H9 (cell line): ENCODE measurements at regions not wholly inside any gene's neighbourhood (a gene's known extent, or its start where the extent isn't known, plus 50 kb on each side); places are given as distances from the start of the nearest gene placed in this dataset.

Source experiments
- DNase-seq: peaks from one replicate; pipeline ENCODE4 v3.0.0-alpha.2; 2017
- H2AFZ ChIP-seq: one replicate; pipeline ENCODE4 v1.6.1; 2013; ENCODE audit warnings: mild to moderate bottlenecking, low read length, control low read depth, moderate library complexity
- H2AK5ac ChIP-seq: 2 replicates; pipeline ENCODE4 v1.6.1; 2013; ENCODE audit warnings: low read length, control low read depth, mixed read lengths; ENCODE audit not compliant: insufficient read length
- H2BK120ac ChIP-seq: one replicate; pipeline ENCODE4 v1.6.1; 2013; ENCODE audit warnings: low read depth, mild to moderate bottlenecking, low read length, control low read depth, inconsistent platforms; ENCODE audit not compliant: poor library complexity, severe bottlenecking
- H2BK12ac ChIP-seq: 2 replicates; pipeline ENCODE4 v1.6.1; 2013; ENCODE audit warnings: low read length, control low read depth, mixed read lengths, low read depth; ENCODE audit not compliant: insufficient read length
- H2BK15ac ChIP-seq: 2 replicates; pipeline ENCODE4 v1.6.1; 2013; ENCODE audit warnings: low read depth, low read length, control low read depth
- H2BK20ac ChIP-seq: one replicate; pipeline ENCODE4 v1.6.1; 2013; ENCODE audit warnings: low read depth, mild to moderate bottlenecking, low read length, control low read depth, inconsistent platforms; ENCODE audit not compliant: poor library complexity, severe bottlenecking
- H2BK5ac ChIP-seq: 2 replicates; pipeline ENCODE4 v1.6.1; 2013; ENCODE audit warnings: low read length, control low read depth, mixed read lengths; ENCODE audit not compliant: insufficient read length
- H3K14ac ChIP-seq: 2 replicates; pipeline ENCODE4 v1.6.1; 2013; ENCODE audit warnings: low read length, control low read depth; ENCODE audit not compliant: insufficient read depth
- H3K18ac ChIP-seq: 2 replicates; pipeline ENCODE4 v1.6.1; 2013; ENCODE audit warnings: low read depth, mild to moderate bottlenecking, mixed read lengths, low read length, control low read depth; ENCODE audit not compliant: insufficient read length
- H3K23ac ChIP-seq: 2 replicates; pipeline ENCODE4 v1.6.1; 2013; ENCODE audit warnings: low read length, control low read depth, mixed read lengths, low read depth; ENCODE audit not compliant: insufficient read length
- H3K23me2 ChIP-seq: 2 replicates; pipeline ENCODE4 v1.6.1; 2013; ENCODE audit warnings: low read depth, mild to moderate bottlenecking, mixed read lengths, low read length, control low read depth; ENCODE audit not compliant: insufficient read length, poor library complexity, severe bottlenecking
- H3K27ac ChIP-seq: 2 replicates; pipeline ENCODE4 v1.5.1; 2013; ENCODE audit warnings: low read length, control low read depth, mixed read lengths, low read depth; ENCODE audit not compliant: insufficient read length
- H3K27me3 ChIP-seq: 2 replicates; pipeline ENCODE4 v1.6.1; 2013; ENCODE audit warnings: low read length, control low read depth, inconsistent platforms; ENCODE audit not compliant: insufficient read depth
- H3K4ac ChIP-seq: 2 replicates; pipeline ENCODE4 v1.6.1; 2013; ENCODE audit warnings: low read depth, mild to moderate bottlenecking, control low read depth, inconsistent platforms, low read length, moderate library complexity
- H3K4me1 ChIP-seq: 2 replicates; pipeline ENCODE4 v1.6.1; 2013; ENCODE audit warnings: low read length, control low read depth, inconsistent platforms; ENCODE audit not compliant: insufficient read depth
- H3K4me2 ChIP-seq: 2 replicates; pipeline ENCODE4 v1.6.1; 2013; ENCODE audit warnings: low read length, control low read depth, mixed read lengths; ENCODE audit not compliant: insufficient read length, insufficient read depth
- H3K56ac ChIP-seq: 2 replicates; pipeline ENCODE4 v1.6.1; 2013; ENCODE audit warnings: low read depth, mild to moderate bottlenecking, mixed read lengths, low read length, control low read depth; ENCODE audit not compliant: insufficient read length
- H3K79me1 ChIP-seq: 2 replicates; pipeline ENCODE4 v1.6.1; 2013; ENCODE audit warnings: low read depth, mild to moderate bottlenecking, moderate library complexity, low read length, control low read depth, inconsistent platforms; ENCODE audit not compliant: insufficient read depth, poor library complexity, severe bottlenecking
- H3K79me2 ChIP-seq: 2 replicates; pipeline ENCODE4 v1.6.1; 2013; ENCODE audit warnings: low read length, control low read depth, inconsistent platforms; ENCODE audit not compliant: insufficient read depth
- H3K9ac ChIP-seq: 2 replicates; pipeline ENCODE4 v1.6.1; 2013; ENCODE audit warnings: low read length, control low read depth, mixed read lengths; ENCODE audit not compliant: insufficient read length; ENCODE audit errors: extremely low read depth
- H3K9me3 ChIP-seq: one replicate; pipeline ENCODE4 v1.6.1; 2013; ENCODE audit warnings: low read depth, low read length, inconsistent platforms; ENCODE audit not compliant: control insufficient read depth
- H3T11ph ChIP-seq: one replicate; pipeline ENCODE4 v1.6.1; 2013; ENCODE audit warnings: mild to moderate bottlenecking, low read length, control low read depth, inconsistent platforms
- H4K20me1 ChIP-seq: one replicate; pipeline ENCODE4 v1.6.1; 2013; ENCODE audit not compliant: control insufficient read depth, insufficient read length, insufficient read depth
- H4K5ac ChIP-seq: 2 replicates; pipeline ENCODE4 v1.6.1; 2013; ENCODE audit warnings: low read depth, mild to moderate bottlenecking, mixed read lengths, low read length, control low read depth; ENCODE audit not compliant: insufficient read length
- H4K8ac ChIP-seq: replicated peaks from 2 replicates; pipeline ENCODE4 v1.6.1; 2013; ENCODE audit warnings: low read length, control low read depth, mixed read lengths, low read depth; ENCODE audit not compliant: insufficient read length
- H4K91ac ChIP-seq: 2 replicates; pipeline ENCODE4 v1.6.1; 2013; ENCODE audit warnings: low read depth, mild to moderate bottlenecking, moderate library complexity, mixed read lengths, low read length, control low read depth; ENCODE audit not compliant: insufficient read length
- H3K27ac Mint-ChIP-seq, 3 experiments: 2 replicates in 2 of 3; 3 replicates in 1 of 3; pipeline ENCODE4 v1.8.0; 2020 to 2021; ENCODE audit warnings: mixed read lengths in 3 of 3, mild to moderate bottlenecking in 1 of 3, moderate library complexity in 1 of 3
- H3K27me3 Mint-ChIP-seq: 2 replicates; pipeline ENCODE4 v1.8.0; 2021; ENCODE audit warnings: low read depth, mild to moderate bottlenecking, moderate library complexity, mixed read lengths
- H3K36me3 Mint-ChIP-seq, 3 experiments: 2 replicates in 2 of 3; 3 replicates in 1 of 3; pipeline ENCODE4 v1.8.0; 2020 to 2021; ENCODE audit warnings: low read depth in 3 of 3, mixed read lengths in 3 of 3; ENCODE audit not compliant: insufficient read depth in 1 of 3
- H3K4me1 Mint-ChIP-seq, 2 experiments: 2 replicates each; pipeline ENCODE4 v1.8.0; 2020; ENCODE audit warnings: mixed read lengths in 2 of 2
- H3K4me3 Mint-ChIP-seq, 2 experiments: 2 replicates in 1 of 2; 3 replicates in 1 of 2; pipeline ENCODE4 v1.8.0; 2020 to 2021; ENCODE audit warnings: mild to moderate bottlenecking in 2 of 2, mixed read lengths in 2 of 2, moderate library complexity in 1 of 2
- H3K9me3 Mint-ChIP-seq, 2 experiments: 2 replicates in 1 of 2; 3 replicates in 1 of 2; pipeline ENCODE4 v1.8.0; 2020; ENCODE audit warnings: mild to moderate bottlenecking in 2 of 2, mixed read lengths in 2 of 2, moderate library complexity in 1 of 2
- CTCF ChIP-seq: fragments of 200-600 bp; sonication (generic); conservative IDR thresholded peaks from 3 replicates; pipeline ENCODE4 v1.8.0; 2021; ENCODE audit warnings: antibody characterized with exemption, mild to moderate bottlenecking
- WGBS: extraction: QIAGEN DNeasy Blood & Tissue Kit; methylation state at CpG from one replicate; pipeline ENCODE4 v1.1.7; 2013; ENCODE audit warnings: missing lambda C conversion rate, low lambda C conversion rate, mixed read lengths; ENCODE audit not compliant: insufficient read length; ENCODE audit errors: extremely low coverage; 5-methylcytosine and 5-hydroxymethylcytosine counted together

- Histone ChIP-seq H3K27ac (no peak overlapping the region), H3K79me1 (no peaks in the 10 kb centered on the region), H3K4me2 (no peak overlapping the region), H3K23ac (no peak overlapping the region), H4K8ac (no peak overlapping the region), H3K4ac (no peak overlapping the region), H2AFZ (no peak overlapping the region), H2BK120ac (no peak overlapping the region), H3K4me1 (no peaks in the 10 kb centered on the region), H3K79me2 (no peaks in the 10 kb centered on the region), H2BK12ac (no peak overlapping the region), H4K5ac (no peak overlapping the region), H3K14ac (no peak overlapping the region), H3K56ac (no peak overlapping the region), H3K23me2 (no peaks in the 10 kb centered on the region), H3K18ac (no peak overlapping the region), H2BK15ac (no peak overlapping the region), H3K27me3 (no peaks in the 10 kb centered on the region), H4K91ac (no peak overlapping the region), H3K9ac (no peak overlapping the region), H2AK5ac (no peak overlapping the region), H2BK20ac (no peak overlapping the region), H2BK5ac (no peak overlapping the region), H4K20me1 (no peaks in the 10 kb centered on the region), H3T11ph (no peak overlapping the region), H3K9me3 (no peaks in the 10 kb centered on the region)
- H3K36me3 Mint-ChIP-seq = no peaks in the 10 kb centered on the region
- TF ChIP-seq CTCF = no peak
- no peak overlapping the region for H3K27ac Mint-ChIP-seq
- H3K4me3 Mint-ChIP-seq = no peak overlapping the region
- no peak for DNase-seq
- H3K27me3 Mint-ChIP-seq = no peaks in the 10 kb centered on the region
- WGBS = no CpG with 5 or more reads among the region's 4 CpGs
- no peaks in the 10 kb centered on the region; a peak in 1 of 4 replicates for H3K4me1 Mint-ChIP-seq
- H3K9me3 Mint-ChIP-seq = no peaks in the 10 kb centered on the region
Observed at GRCh38 chr10:36675458-36675880, 449.9 kb upstream of the ANKRD30A start.
